Common myeloid progenitor, CD34-positive (primary cell): ENCODE measurements at regions not wholly inside any gene's neighbourhood (a gene's known extent, or its start where the extent isn't known, plus 50 kb on each side); places are given as distances from the start of the nearest gene placed in this dataset.
"Not testable (repeated sequence)": the region's sequence is repeated elsewhere in the genome, so short reads cannot be mapped to it uniquely, and the experiment has no call there.

ENCODE experiments used
- CTCF ChIA-PET: fragments of 350-600 bp; sonication (Branson Sonifier 250); formaldehyde crosslinking; loops from one replicate; lab custom pipeline; 2021; ENCODE audit warnings: antibody characterized with exemption; lab: Charles Lee
- POLR2A ChIA-PET: fragments of 350-600 bp; sonication (Branson Sonifier 250); formaldehyde crosslinking; loops from one replicate; lab custom pipeline; 2021; ENCODE audit warnings: antibody characterized with exemption; lab: Charles Lee
- DNase-seq, 3 donors: peaks; one replicate each; pipeline versions ENCODE4 v3.0.0 to v3.0.0-alpha.2; 2013
- H3K27ac ChIP-seq, 2 experiments: 1 replicate in 1 of 2; 2 replicates in 1 of 2; pipeline ENCODE4 v1.7.0; 2013; ENCODE audit warnings: inconsistent platforms in 2 of 2, low read length in 2 of 2, mild to moderate bottlenecking in 2 of 2, low read depth in 1 of 2, moderate library complexity in 1 of 2; ENCODE audit not compliant: severe bottlenecking in 2 of 2, insufficient read depth in 1 of 2, poor library complexity in 1 of 2
- H3K27me3 ChIP-seq, 5 experiments: replicated peaks in 2 of 5; 1 replicate in 3 of 5; 2 replicates in 2 of 5; pipeline versions ENCODE4 v1.6.1 to v1.7.0; 2013; ENCODE audit warnings: low read length in 4 of 5, mild to moderate bottlenecking in 2 of 5, moderate library complexity in 2 of 5, inconsistent platforms in 1 of 5; ENCODE audit not compliant: insufficient read depth in 5 of 5, control insufficient read depth in 4 of 5
- H3K36me3 ChIP-seq, 4 experiments: 1 replicate in 2 of 4; 2 replicates in 2 of 4; pipeline versions ENCODE4 v1.6.1 to v1.7.0; 2013; ENCODE audit warnings: low read length in 3 of 4, control low read depth in 1 of 4, mild to moderate bottlenecking in 1 of 4; ENCODE audit not compliant: control insufficient read depth in 4 of 4, insufficient read depth in 4 of 4
- H3K4me1 ChIP-seq, 4 experiments: 1 replicate in 3 of 4; 2 replicates in 1 of 4; pipeline versions ENCODE4 v1.6.1 to v1.7.1; 2013; ENCODE audit warnings: low read length in 3 of 4, mild to moderate bottlenecking in 3 of 4, control low read depth in 1 of 4, inconsistent platforms in 1 of 4, moderate library complexity in 1 of 4; ENCODE audit not compliant: control insufficient read depth in 4 of 4, insufficient read depth in 4 of 4; ENCODE audit errors: control extremely low read depth in 1 of 4
- H3K4me3 ChIP-seq, 7 experiments: 1 replicate in 4 of 7; 2 replicates in 3 of 7; pipeline versions ENCODE4 v1.5.1 to v1.7.0; 2013; ENCODE audit warnings: mild to moderate bottlenecking in 7 of 7, low read length in 6 of 7, moderate library complexity in 6 of 7, inconsistent platforms in 2 of 7, low read depth in 2 of 7, control low read depth in 1 of 7; ENCODE audit not compliant: insufficient read depth in 4 of 7, control insufficient read depth in 1 of 7; ENCODE audit errors: extremely low read depth in 1 of 7
- H3K9me3 ChIP-seq, 5 experiments: 1 replicate in 4 of 5; 2 replicates in 1 of 5; pipeline versions ENCODE4 v1.6.1 to v1.7.1; 2013; ENCODE audit warnings: low read length in 4 of 5, mild to moderate bottlenecking in 2 of 5, inconsistent platforms in 1 of 5, low read depth in 1 of 5, moderate library complexity in 1 of 5; ENCODE audit not compliant: control insufficient read depth in 4 of 5, insufficient read depth in 2 of 5; ENCODE audit errors: control extremely low read depth in 1 of 5
- WGBS: methylation state at CpG from one replicate; pipeline ENCODE4 v1.1.5; 2013; ENCODE audit not compliant: insufficient coverage; 5-methylcytosine and 5-hydroxymethylcytosine counted together

GRCh38 chr4:85018983-85019382 is 52.5 kb upstream of the WDFY3 start:
- WGBS, result 96% methylated on average over 2 of the region's 7 CpGs
- CTCF ChIA-PET, result no interaction called here

DNA sequence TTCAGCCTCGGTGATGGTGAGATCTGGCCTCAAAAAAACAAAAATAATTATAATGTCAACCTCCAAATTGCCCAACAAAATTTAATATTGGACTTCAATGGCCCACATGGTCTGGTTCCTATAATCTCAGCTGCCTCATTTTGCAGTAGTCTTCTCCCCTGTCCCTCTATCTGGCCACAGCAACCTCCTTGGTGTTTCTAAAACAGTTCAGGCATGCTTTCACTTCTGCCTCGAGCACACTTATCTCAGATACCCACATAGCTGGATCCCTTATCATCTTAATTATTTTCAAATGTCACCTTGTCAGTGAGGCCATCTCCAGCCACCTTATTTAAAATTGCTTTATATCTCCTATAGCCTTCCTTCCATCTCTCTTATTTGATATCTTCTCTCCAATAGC is 52.9 kb upstream of the WDFY3 start:
- Histone ChIP-seq H3K9me3 (no peaks in the 10 kb centered on the region), H3K36me3 (no peaks in the 10 kb centered on the region), H3K4me3 (no peak overlapping the region), H3K4me1 (no peaks in the 10 kb centered on the region), H3K27ac (no peak overlapping the region), H3K27me3 (no peaks in the 10 kb centered on the region)
- 94% methylated on average over 2 of the region's 2 CpGs for WGBS
- ChIA-PET POLR2A (no interaction called here), CTCF (no interaction called here)
- DNase-seq, result no peak

More at GRCh38 chr4:85018983-85019382, 52.5 kb upstream of the WDFY3 start:
- no peaks in the 10 kb centered on the region for H3K36me3 ChIP-seq
- DNase-seq, result no peak
- H3K27ac ChIP-seq, result no peak overlapping the region
- no peaks in the 10 kb centered on the region for H3K27me3 ChIP-seq
- H3K4me3 ChIP-seq, result no peak overlapping the region
- peaks cover 0 to 1% (median 0%) of the 10 kb centered on the region in 5 experiments for H3K9me3 ChIP-seq
- POLR2A ChIA-PET, result no interaction called here
- H3K4me1 ChIP-seq, result no peaks in the 10 kb centered on the region

- POLR2A ChIA-PET, result no interaction called here
- no peak overlapping the region for H3K4me3 ChIP-seq
- no peak overlapping the region for H3K27ac ChIP-seq
- DNase-seq, result no peak
- no peaks in the 10 kb centered on the region for H3K27me3 ChIP-seq
- H3K4me1 ChIP-seq, result no peaks in the 10 kb centered on the region
- CTCF ChIA-PET, result no interaction called here
- 94% methylated on average over 3 of the region's 6 CpGs for WGBS
- no peaks in the 10 kb centered on the region for H3K36me3 ChIP-seq
- peaks cover 0 to 2% (median 0%) of the 10 kb centered on the region in 5 experiments for H3K9me3 ChIP-seq
These were observed 58.2 kb upstream of the WDFY3 start for GRCh38 chr4:85024671-85025070.

DNA sequence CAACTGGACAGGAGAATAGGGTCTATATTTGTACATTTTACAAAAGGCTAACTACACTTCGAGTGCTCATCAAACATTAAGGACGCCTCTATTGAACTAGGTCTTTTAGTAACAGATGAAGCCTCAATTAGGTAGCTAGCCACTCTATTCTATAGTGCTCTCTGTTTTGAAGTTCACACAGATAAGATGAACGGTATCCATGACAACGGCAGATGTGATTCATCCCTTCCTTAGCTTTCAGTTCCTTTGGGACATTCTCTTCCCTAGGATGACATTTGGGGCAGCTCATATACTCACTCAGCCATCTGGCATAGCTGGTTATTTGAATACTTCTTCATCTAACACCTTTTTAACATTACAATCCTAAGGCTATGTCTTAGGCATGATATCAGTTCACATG is 62.4 kb upstream of the WDFY3 start:
- WGBS, result 97% methylated on average over 4 of the region's 4 CpGs
- Histone ChIP-seq H3K27me3 (no peaks in the 10 kb centered on the region), H3K27ac (no peak overlapping the region), H3K9me3 (peaks cover 0 to 4% (median 0%) of the 10 kb centered on the region in 5 experiments), H3K4me1 (no peaks in the 10 kb centered on the region), H3K36me3 (no peaks in the 10 kb centered on the region), H3K4me3 (no peak overlapping the region)
- DNase-seq, result no peak
- CTCF ChIA-PET, result no interaction called here
- POLR2A ChIA-PET, result no interaction called here

GRCh38 chr4:85029453-85029852 is 63.0 kb upstream of the WDFY3 start:
- Histone ChIP-seq H3K27ac (no peak overlapping the region), H3K27me3 (no peaks in the 10 kb centered on the region), H3K9me3 (peaks cover 0 to 4% (median 0%) of the 10 kb centered on the region in 5 experiments), H3K4me1 (no peaks in the 10 kb centered on the region), H3K36me3 (no peaks in the 10 kb centered on the region), H3K4me3 (no peak overlapping the region)
- WGBS, result 88% methylated on average over 2 of the region's 4 CpGs
- CTCF ChIA-PET, result no interaction called here
- DNase-seq, result no peak
- POLR2A ChIA-PET, result no interaction called here

GRCh38 chr4:85030156-85030555 is 63.7 kb upstream of the WDFY3 start:
- ChIA-PET POLR2A (no interaction called here), CTCF (no interaction called here)
- DNase-seq, result no peak
- WGBS, result 100% methylated on average over 2 of the region's 3 CpGs
- peaks cover 0 to 9% (median 0%) of the 10 kb centered on the region in 5 experiments for H3K9me3 ChIP-seq
- H3K27ac ChIP-seq, result no peak overlapping the region
- H3K36me3 ChIP-seq, result no peaks in the 10 kb centered on the region
- no peaks in the 10 kb centered on the region for H3K4me1 ChIP-seq
- no peaks in the 10 kb centered on the region for H3K27me3 ChIP-seq
- H3K4me3 ChIP-seq, result no peak overlapping the region

- H3K4me3 ChIP-seq, H3K4me1 ChIP-seq, H3K27me3 ChIP-seq, H3K36me3 ChIP-seq, DNase-seq, H3K27ac ChIP-seq, POLR2A ChIA-PET, CTCF ChIA-PET, H3K9me3 ChIP-seq: not testable (repeated sequence)
- 87% methylated on average over 5 of the region's 6 CpGs for WGBS
These were observed 67.3 kb upstream of the WDFY3 start for GRCh38 chr4:85033838-85034237.
